ENCODE measurements at regions not wholly inside any gene's neighbourhood (a gene's known extent, or its start where the extent isn't known, plus 50 kb on each side); places are given as distances from the start of the nearest gene placed in this dataset.
"Not testable (repeated sequence)": the region's sequence is repeated elsewhere in the genome, so short reads cannot be mapped to it uniquely, and the experiment has no call there.

DNA sequence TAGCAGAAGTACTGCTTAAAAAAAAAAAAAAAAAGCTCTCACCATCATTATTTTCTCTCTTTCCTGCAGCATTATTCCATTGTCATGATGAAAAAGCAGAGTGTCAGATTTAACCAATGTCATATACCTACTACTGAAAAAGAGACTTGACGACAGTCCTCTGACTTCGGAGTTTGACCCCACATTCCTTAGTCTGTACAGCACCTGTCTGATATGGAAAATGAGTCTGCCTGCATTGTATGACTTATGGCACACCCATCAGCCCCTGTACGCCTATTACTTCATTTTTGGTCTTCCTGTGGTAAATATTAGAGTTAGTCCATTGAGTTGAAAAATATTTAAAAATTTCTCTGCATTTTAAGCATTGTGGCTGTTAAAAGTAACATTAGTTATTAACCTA, 54.5 kb upstream of the NOX4 start:
- H3K4me2 ChIP-seq = no peak overlapping the region
- H4K20me1 ChIP-seq (ENCODE audit: low read depth) = no peaks in the 10 kb centered on the region
- no peaks in the 10 kb centered on the region for H3K27me3 Mint-ChIP-seq (ENCODE audit: insufficient read depth, low read depth)
- no peak for DNase-seq (ENCODE audit: low spot score)
- no peaks in the 10 kb centered on the region for H3K27me3 ChIP-seq
- H3K4me3 Mint-ChIP-seq = no peak overlapping the region
- no peak for TF ChIP-seq EZH2 (IDR thresholded peaks at IDR 0.05)
- no peak for TF ChIP-seq CTCF (IDR thresholded peaks at IDR 0.05)
- no peak for TF ChIP-seq EZH2phosphoT487 (IDR thresholded peaks at IDR 0.05)
- H2AFZ ChIP-seq (replicated peaks) = no peak overlapping the region
- H3K9me3 Mint-ChIP-seq = no peaks in the 10 kb centered on the region
- no peaks in the 10 kb centered on the region for H3K36me3 Mint-ChIP-seq
- H3K36me3 ChIP-seq = no peaks in the 10 kb centered on the region
- no peaks in the 10 kb centered on the region for H3F3A ChIP-seq (ENCODE audit: low read depth)
- H3K9ac ChIP-seq = no peak overlapping the region
- H3K4me1 ChIP-seq = no peaks in the 10 kb centered on the region
- H3K4me1 Mint-ChIP-seq = no peaks in the 10 kb centered on the region
- H3K27ac ChIP-seq = no peak overlapping the region
- no peak overlapping the region for H3K27ac Mint-ChIP-seq
- no peak overlapping the region for H3K4me3 ChIP-seq
- H3K9me3 ChIP-seq (ENCODE audit: low read depth) = no peaks in the 10 kb centered on the region
- no peaks in the 10 kb centered on the region for H3K79me2 ChIP-seq (ENCODE audit: low read depth)

DNA sequence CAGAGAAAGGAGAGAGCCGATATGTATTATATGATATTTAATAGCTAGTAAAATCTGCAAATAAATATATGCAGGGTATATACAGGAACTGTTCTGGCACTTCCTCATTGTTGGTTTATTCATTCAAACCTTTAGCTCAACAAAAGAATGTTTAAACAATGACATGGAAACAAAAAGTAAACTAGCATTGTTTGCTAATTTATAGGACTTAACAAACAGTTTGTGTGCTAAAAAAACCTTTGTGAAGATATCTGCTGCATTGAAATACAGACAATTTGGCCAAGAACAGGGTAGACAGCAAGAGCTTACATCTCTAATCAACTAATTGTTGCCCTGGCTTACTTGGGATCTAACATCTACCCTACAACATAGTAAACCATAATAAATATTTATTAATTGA, 64.6 kb upstream of the NOX4 start:
- H3K36me3 Mint-ChIP-seq; H2AFZ ChIP-seq (replicated peaks); H3K9me3 ChIP-seq (ENCODE audit: low read depth); H3K27ac ChIP-seq; H3K4me3 Mint-ChIP-seq; H3K4me1 Mint-ChIP-seq; H3K27me3 Mint-ChIP-seq (ENCODE audit: insufficient read depth, low read depth); H3K4me3 ChIP-seq; H3K9ac ChIP-seq; H4K20me1 ChIP-seq (ENCODE audit: low read depth); H3K36me3 ChIP-seq; H3F3A ChIP-seq (ENCODE audit: low read depth); H3K4me1 ChIP-seq; H3K79me2 ChIP-seq (ENCODE audit: low read depth); H3K27ac Mint-ChIP-seq; H3K4me2 ChIP-seq; H3K9me3 Mint-ChIP-seq; DNase-seq (ENCODE audit: low spot score): not testable (repeated sequence)
- peaks cover 30% of the 10 kb centered on the region for H3K27me3 ChIP-seq

GRCh38 chr11:89556731-89557707, 65.8 kb upstream of the NOX4 start:
- not testable (repeated sequence) for H3K27me3 Mint-ChIP-seq (ENCODE audit: insufficient read depth, low read depth); H3K4me3 ChIP-seq; H3K27ac Mint-ChIP-seq; H3K4me3 Mint-ChIP-seq; H3K36me3 ChIP-seq; H2AFZ ChIP-seq (replicated peaks); H3K79me2 ChIP-seq (ENCODE audit: low read depth); H3K9me3 Mint-ChIP-seq; H3K36me3 Mint-ChIP-seq; H3K9ac ChIP-seq; H3K4me2 ChIP-seq; H3F3A ChIP-seq (ENCODE audit: low read depth); H4K20me1 ChIP-seq (ENCODE audit: low read depth); H3K4me1 Mint-ChIP-seq; DNase-seq (ENCODE audit: low spot score); H3K9me3 ChIP-seq (ENCODE audit: low read depth); H3K4me1 ChIP-seq; H3K27ac ChIP-seq
- peaks cover 22% of the 10 kb centered on the region for H3K27me3 ChIP-seq

DNA sequence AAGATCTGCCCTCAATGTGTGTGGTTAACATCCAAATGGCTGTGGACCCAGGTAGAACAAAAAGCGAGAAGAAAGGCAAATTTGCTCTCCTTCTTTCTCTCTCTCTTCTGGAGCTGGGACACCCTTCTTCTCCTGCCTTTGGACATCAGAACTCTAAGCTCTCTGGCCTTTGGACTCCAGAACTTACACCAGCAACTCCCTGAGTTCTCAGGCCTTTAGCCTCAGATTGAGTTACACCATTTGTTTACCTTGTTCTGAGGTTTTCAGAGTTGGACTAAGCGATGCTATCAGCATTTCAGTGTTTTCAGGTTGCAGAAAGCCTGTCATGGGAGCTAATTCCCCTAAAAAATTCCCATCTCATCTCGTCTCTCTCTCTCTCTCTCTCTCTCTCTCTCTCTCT, 69.4 kb upstream of the NOX4 start:
- not testable (repeated sequence) for H4K20me1 ChIP-seq (ENCODE audit: low read depth); H3F3A ChIP-seq (ENCODE audit: low read depth); H3K9me3 ChIP-seq (ENCODE audit: low read depth); H3K4me1 ChIP-seq; H3K9ac ChIP-seq; H3K79me2 ChIP-seq (ENCODE audit: low read depth); H3K27ac ChIP-seq; H3K4me1 Mint-ChIP-seq; H3K27me3 ChIP-seq; DNase-seq (ENCODE audit: low spot score); H3K9me3 Mint-ChIP-seq; H2AFZ ChIP-seq (replicated peaks); H3K36me3 ChIP-seq; H3K36me3 Mint-ChIP-seq; H3K27ac Mint-ChIP-seq; H3K4me3 Mint-ChIP-seq; H3K4me3 ChIP-seq; H3K27me3 Mint-ChIP-seq (ENCODE audit: insufficient read depth, low read depth); H3K4me2 ChIP-seq

- peak; percentile 43 for DNase-seq (ENCODE audit: low spot score)
- not testable (repeated sequence) for H3K27me3 Mint-ChIP-seq (ENCODE audit: insufficient read depth, low read depth); H3K4me2 ChIP-seq; H3K9ac ChIP-seq; H2AFZ ChIP-seq (replicated peaks); H3K36me3 Mint-ChIP-seq; H3K4me1 ChIP-seq; H3K27ac ChIP-seq; H3K4me3 Mint-ChIP-seq; H3K27ac Mint-ChIP-seq; H4K20me1 ChIP-seq (ENCODE audit: low read depth); H3K27me3 ChIP-seq; H3K79me2 ChIP-seq (ENCODE audit: low read depth); H3K4me1 Mint-ChIP-seq; H3K36me3 ChIP-seq; H3F3A ChIP-seq (ENCODE audit: low read depth); H3K9me3 Mint-ChIP-seq; H3K4me3 ChIP-seq; H3K9me3 ChIP-seq (ENCODE audit: low read depth)
These were observed 71.6 kb upstream of the NOX4 start for GRCh38 chr11:89562731-89563130.
